HG02943 (cell line): ENCODE measurements at regions not wholly inside any gene's neighbourhood (a gene's known extent, or its start where the extent isn't known, plus 50 kb on each side); places are given as distances from the start of the nearest gene placed in this dataset.

Experiments
- ATAC-seq: cut with Tn5 transposase; IDR thresholded peaks from one replicate; pipeline ENCODE4 v1.9.1; 2021; ENCODE audit warnings: mild to moderate bottlenecking, low read depth, moderate library complexity; ENCODE audit not compliant: unreplicated experiment

DNA sequence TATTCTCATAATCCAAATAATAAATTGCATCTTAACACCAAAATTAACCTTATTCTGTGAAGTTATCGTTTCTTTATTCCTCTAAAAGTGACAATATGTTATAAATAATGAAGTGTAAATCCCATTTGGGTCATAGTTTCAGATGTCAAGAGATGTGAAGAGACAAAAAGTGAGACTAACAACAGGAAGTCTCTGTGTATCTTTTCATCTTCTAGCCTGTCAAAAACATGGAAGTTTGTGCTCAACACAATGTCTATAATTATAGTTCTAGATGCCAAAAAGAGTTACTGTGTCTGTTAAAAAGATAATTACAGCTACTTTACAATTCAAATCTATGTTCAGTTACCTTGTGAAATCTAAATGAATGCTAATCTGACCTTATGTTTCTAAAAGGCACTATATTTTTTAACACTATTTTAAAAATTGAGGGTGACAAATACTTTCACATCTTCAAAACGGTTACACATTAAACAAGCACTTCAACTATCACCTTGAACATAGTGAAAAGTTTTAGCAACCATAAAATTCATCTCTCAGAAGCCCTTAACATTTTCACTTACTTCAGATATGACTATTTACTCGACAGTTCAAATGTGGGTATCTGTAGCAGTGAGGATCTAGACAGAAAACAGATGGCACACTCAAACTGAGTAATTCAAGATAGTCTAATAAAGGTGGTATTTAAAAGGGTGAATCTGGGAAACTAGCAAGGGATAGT, 509.8 kb downstream of the ARAP2 start:
- ATAC-seq, result peak; percentile 55

DNA sequence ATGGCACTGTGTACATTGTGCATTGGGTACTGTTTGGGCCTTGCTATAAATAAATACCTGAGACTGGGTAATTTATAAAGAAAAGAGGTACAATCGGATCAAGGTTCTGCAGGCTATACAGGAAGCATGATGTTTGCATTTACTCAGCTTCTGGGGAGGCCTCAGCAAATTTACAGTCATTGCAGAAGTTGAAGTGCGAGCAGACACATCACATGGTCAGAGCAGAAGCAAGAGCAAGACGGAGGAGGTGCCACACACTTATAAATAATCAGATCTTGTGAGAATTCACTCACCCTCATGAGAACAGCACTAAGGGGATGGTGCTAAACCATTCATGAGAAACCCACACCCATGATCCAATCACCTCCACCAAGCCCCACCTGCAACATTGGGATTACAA, 505.0 kb downstream of the ARAP2 start:
- no peak for ATAC-seq

DNA sequence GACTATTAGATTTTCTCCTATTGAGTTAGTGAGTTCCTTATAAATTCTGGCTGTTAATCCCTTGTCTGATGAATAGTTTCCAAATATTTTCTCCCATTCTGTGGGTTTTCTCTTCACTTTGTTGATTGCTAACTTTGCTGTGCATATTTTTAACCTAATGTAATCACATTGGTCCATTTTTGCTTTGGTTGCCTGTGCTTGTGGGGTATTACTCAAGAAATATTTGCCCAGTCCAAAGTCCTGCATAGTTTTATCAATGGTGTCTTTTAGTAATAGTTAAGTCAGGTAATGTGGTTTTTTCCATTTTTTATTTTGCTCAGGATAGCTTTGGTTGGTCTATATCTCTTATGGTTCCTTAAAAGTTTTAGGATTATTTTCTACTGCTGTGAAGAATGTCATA, 490.3 kb downstream of the ARAP2 start:
- ATAC-seq, result no peak

DNA sequence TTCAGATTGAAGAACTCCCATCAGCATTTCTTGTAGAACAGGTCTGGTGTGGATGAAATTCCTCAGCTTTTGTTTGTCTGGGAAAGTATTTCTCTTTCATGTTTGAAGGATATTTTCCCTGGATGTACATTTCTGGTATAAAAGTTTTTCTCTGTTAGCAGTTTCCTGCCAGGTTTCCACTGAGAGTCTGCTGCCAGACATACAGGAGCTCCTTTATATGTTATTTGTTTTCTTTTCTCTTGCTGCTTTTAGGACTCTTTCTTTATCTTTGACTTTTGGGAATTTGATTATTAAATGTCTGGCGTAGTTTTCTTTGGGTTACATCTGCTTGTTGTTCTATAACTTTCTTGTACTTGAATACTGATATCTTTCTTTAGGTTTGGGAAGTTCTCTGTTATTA, 486.5 kb downstream of the ARAP2 start:
- no peak for ATAC-seq

DNA sequence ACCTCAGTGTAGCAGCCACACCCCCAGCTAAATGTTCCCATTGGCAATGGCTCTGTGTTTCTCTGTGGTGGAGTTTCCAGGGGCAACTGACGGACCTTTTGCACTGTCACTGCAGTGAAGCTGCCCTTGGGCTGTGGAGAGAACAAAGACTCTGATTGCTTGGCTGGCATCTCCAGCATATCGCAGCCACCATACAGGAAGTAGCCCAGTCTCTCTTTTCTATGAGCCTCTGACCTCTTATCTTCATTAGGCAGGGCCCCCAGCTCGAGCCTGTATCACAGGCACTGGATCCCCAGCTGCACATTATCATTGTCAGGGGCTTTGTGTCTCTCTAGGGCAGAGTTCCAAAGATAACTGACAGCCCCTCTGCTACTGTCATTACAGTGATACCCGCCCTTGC, 483.5 kb downstream of the ARAP2 start:
- ATAC-seq, result no peak

DNA sequence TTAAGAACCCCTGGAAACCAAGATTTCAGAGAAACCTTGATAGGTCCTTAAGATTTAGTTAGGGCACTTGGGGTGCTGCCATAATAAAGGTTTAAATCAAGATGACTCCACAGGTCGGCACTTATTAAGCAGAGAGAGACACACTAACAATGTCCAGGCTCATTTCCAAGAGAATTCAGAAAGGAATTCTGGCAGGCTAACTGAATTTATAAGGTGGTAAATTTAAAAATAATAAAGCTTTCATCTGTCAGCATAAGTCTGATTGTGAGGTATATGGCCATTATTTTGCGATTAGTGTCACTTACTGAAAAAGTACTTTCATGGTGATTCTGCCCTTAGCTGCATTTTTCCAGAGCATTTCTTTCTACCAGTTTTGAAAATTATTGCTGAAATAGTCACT, 472.7 kb downstream of the ARAP2 start:
- ATAC-seq, result no peak

DNA sequence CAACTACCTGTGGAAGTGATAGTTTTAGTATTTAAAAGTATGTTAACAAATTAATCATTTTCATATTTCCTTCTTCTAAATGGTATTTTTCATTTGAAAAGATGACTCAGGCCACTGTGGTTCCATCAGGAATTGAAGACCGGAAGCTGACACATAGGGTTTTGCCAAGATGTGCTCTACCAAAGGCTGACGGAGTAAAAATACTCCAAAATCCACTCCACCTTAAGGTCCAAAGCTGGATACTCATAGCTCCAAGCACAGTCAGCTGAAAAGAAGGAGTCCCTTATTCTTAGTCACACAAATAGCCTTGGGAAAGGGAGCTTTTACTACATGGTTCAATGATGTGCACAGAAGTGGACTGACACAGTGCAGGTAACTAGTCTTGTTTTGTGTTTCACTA, 472.0 kb downstream of the ARAP2 start:
- no peak for ATAC-seq

DNA sequence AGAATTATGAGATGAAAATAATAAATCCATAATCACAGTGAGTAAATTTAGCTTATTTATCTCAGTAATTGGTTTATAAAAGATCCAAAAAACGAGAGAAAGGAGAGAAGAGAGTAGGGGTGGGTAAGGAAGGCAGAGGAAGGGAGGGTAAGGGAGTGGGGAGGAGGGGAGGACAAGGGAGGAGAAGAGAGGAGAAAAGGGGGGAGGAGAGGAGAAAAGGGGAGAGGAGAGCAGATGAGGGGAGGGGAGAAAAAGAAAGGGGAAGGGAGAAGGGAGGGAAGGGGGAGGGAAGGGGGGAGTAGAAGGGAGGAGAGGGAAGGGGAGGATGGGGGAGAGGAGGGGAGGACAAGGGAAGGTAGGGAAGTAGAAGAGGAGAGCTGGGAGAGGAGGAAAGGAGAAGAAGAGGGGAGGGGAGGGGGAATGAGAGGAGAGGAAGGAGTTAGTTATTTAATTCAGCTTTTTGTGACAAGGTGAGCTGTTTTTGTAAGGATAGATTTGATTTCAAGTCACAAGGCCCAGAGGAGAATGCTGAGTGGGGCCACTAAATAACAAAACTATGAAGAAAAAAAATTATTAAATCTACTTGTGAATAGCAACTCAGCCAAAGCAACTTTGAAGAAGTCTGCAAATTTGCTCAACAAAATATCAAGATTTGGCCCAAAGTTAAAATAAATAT, 454.3 kb downstream of the ARAP2 start:
- no peak for ATAC-seq

DNA sequence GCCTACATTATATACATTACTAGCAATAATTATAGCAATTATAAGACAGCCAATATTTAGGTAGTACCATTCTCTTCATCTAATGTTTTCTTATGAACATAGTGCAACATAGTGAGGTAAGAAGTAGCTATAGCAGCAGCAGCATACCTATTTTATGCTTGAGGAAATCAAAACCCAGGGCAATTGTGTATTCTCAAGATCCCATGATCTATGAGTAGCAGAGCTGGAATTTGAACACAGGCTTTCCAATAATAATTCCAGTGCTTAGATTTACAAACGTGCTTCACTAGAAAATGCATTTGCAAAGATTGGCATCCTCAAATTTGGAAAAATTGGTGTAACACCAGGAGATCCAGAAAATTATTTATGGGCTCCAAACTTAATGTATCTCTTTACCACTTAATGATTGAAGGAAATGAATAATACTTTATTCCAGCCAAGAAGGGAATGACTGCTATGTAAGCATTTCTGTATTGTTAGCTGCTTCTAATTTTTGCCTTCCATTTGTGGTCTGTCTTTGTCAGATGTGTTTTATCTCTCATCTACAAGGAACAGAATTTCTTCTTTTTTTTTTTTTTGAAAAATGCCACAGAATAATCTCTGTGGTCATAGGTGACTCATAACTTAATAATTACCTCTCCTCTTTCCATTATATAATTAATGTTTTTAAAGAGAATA, 451.1 kb downstream of the ARAP2 start:
- no peak for ATAC-seq

DNA sequence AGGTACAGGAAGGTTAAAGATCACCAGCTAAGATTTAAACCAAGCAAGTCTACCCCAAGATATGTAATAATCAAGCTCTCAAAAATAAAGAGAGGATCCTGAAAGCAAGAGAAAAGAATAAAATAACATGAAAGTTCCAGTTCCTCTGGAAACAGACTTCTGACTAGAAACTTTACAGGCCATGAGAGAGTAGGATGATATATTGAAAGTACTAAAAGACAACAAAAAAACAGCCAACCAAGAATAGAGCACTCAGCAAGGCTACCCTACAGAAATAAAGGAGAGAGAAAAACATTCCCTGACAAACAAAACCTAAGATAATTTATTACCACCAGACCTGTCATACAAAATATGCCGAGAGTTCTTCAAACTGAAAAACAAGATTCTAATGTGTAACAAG, 450.5 kb downstream of the ARAP2 start:
- ATAC-seq, result no peak

DNA sequence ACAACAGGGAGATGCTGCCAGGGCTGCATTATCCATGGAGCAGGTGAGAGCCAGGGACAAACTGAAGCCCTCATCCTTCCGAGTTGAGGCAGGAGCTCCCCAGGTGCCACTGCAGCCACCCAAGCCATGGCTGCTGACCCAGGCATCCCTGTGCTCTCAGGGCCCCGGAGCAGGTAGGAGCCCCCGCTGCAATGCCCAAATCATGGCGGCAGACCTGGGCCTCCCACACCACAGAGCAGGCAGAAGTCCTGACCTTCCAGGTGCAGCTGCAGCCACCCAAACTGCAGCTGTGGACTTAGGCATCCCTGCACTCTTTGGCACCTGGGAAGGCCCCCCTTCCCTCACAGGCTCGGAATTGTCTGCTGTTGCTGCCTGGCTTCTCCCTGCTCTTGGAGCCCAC, 443.6 kb downstream of the ARAP2 start:
- no peak for ATAC-seq

DNA sequence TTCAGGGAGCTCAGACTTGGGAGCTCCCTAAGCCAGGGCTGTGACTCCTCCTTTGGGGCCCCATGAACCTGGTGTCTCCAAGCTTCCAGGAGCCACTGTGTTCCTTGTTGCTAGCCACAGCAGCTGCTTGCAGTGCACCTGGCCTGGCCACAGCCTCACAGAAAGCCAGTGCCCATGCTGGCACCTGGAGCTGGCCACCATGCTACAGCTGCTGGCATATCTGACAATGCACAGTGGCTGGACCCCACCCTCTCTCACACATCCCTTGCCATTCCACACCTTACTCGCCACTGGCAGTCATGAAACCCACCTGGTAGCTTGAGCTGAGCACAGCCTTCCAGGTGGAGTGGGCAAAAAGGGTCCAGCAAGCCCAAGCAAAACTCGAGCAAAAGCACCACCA, 441.7 kb downstream of the ARAP2 start:
- no peak for ATAC-seq

DNA sequence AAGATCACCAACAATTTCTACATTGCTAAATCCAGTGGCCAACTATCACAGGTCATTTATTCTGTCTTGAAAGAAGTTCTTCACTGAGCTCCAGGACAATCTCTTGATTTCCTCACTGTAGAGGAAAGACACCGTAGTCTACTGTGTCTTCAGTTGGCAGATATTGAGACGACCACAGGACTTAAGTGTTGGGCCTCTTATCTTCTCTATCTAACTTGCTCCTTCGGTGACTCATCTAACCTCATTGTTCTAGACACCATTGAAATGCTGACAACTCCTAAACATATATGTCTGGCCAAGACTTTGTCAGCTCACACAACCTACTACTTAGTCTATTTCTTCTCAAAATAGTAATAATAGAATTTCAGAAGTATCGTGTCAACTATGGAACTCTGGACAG, 425.8 kb downstream of the ARAP2 start:
- ATAC-seq, result no peak

DNA sequence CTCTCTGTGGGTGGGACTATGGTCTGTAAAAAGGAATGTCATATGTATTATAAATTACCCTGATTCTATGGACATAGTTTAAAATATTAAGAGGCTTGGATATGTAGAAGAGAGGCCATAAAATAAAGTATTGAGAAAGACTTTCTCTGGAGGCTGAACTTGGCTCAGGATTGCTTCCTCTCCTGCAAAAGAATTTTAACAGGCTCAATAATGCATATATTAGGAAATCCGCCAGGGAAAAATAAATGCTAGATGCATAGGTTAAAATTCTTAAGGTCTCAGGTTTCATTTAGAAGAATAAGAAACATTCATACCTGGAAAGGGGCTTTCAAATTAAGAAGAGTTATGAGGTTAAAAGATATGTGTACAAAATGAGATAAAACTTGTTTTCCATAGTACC, 424.3 kb downstream of the ARAP2 start:
- ATAC-seq, result no peak

DNA sequence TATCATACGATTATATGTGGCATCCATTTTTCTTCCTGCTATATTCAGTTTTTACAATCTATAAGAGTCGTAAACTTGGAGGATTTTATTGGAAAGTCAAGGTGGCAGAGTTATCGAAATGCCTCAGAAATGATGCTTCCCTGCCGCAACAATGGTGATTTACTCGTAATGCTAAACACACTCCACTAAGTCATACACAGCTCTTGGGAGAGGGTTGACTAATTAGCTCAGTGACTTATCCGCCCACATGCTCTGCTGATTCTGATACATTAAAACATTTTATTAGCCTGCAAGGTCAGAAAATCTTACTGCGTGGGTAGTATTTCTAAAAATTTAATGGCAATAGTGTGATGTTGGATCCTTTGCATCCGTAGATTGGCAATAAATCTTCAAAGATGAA, 420.1 kb downstream of the ARAP2 start:
- ATAC-seq, result no peak

DNA sequence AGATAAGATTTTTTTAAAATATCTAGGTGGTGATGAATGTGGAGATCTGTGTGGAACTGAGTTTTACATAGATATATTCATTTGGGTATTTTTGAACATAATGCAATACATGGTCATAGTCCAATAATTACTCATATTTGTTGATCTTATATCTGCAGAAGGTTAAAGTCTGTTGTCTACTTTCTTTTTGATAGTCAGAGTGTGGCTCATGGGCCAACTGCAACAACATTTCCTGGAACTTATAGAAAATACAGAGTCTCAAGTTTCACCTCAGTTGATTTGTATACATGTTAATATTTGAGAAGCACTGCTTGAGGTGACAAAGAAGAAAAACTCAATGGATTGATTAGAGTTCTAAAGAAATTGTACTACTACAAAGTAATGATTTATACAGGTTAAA, 408.4 kb downstream of the ARAP2 start:
- no peak for ATAC-seq

DNA sequence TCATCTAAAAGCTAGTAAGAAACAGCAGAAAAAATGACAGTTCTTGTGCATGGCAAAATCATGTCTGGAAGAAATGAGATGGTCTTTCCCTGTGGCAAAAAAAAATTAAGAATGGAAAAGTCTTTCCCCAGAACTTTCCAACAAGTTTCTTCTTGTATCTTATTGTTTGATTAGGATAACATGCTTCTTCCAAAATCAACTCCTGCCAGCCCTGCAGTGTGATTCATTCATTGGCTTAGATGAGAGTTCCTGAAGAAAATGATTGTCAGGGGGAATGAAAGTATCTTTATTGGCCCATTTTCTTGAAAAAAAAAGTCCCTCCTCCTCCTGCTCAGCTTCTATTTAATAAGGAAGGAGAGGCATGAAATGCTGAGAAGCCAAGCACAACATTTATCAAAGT, 407.7 kb downstream of the ARAP2 start:
- no peak for ATAC-seq

DNA sequence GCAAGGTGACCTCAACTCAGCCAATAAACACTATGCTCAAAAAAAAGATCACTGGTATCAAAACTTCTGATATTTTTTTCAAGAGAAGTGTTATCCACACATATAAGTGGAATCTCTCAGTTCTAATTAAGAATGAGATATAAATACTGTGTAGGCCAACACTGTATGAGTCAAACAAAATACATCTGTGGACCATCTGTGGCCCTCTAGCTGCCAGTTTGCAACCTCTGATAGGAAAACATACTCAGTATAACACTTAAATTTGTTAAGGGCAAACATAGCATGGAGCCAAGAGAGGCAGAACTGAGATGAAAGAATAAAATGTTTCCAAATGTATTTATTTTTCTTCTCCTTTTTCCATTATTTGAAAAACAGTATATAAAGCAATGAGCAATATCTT, 377.3 kb downstream of the ARAP2 start:
- ATAC-seq, result no peak

DNA sequence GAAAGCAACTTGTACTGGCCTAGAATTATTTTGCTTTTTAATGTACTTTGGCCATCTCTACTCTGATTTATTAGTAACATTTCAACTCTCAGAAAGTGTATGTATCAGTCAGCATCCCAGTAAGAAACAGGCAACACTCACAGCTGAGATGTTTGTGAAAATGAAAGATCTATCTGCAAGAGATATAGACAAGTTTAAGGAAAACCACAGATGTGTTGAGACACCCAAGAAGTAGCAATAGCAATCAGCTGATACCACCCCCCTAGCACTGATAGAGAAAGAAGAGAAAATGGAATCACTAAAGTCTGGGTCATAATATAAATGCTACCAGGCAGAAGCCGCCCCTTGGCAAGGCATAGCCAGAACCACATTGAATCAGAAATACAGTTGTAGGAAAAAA, 372.0 kb downstream of the ARAP2 start:
- ATAC-seq, result no peak

DNA sequence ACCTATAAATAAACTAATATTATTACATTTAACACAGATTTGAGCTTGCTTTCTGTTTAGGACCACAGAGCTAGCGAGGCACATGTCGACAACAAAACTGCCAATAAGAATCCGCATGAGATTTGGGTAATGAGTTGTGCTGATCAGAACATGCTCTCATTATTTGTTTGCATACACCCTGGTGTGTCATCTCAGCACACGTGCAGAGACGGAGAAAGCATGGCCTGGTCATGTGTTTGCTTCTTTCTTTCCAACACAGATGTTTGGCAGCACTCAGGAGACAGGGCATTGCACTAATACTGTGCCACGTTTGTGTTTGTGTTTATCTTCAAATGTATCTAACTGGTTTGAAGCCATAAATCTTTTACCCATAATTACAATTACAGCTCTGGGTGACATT, 364.8 kb downstream of the ARAP2 start:
- no peak for ATAC-seq

DNA sequence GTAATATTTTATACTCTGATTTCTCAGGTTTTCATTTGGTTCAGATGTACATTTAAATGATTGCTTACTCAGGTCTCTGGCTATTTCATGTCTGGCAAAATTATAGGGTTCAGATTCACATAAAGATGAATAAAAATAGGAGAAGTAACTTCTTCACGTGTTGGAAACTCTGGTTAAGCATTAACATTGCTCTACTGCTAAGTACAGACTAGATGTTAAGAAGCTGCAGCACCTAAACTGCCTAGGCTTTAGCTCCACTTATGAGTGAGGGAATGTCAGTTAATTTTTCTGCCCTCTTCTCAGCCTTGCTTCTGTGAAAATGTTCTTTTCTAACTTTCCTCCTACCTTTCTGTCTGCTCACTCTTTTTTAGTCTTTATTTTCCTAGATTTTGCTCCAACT, 361.2 kb downstream of the ARAP2 start:
- ATAC-seq, result no peak
